GM18520 (cell line): ENCODE measurements at regions not wholly inside any gene's neighbourhood (a gene's known extent, or its start where the extent isn't known, plus 50 kb on each side); places are given as distances from the start of the nearest gene placed in this dataset.

Source experiments
- ATAC-seq: cut with Tn5 transposase; IDR thresholded peaks from one replicate; pipeline ENCODE4 v1.9.1; 2021; ENCODE audit not compliant: unreplicated experiment

DNA sequence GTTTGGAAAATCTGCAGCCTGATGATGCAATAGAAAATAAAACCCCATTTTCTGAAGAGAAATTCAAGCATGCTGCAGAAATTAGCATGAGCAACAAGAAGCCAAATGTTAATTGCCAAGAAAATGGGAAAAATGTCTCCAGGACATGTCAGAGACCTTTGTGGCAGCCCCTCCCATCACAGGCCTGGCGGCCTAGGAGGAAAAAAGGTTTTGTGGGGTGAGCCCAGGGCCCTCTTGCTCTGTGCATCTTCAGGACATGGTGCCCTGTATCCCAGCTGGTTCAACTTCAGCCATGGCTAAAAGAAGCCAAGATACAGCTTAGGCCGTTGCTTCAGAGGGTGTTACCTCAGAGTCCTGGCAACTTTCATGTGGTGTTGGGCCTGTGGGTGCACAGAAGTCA is 775.5 kb upstream of the SEL1L start:
- no peak for ATAC-seq

DNA sequence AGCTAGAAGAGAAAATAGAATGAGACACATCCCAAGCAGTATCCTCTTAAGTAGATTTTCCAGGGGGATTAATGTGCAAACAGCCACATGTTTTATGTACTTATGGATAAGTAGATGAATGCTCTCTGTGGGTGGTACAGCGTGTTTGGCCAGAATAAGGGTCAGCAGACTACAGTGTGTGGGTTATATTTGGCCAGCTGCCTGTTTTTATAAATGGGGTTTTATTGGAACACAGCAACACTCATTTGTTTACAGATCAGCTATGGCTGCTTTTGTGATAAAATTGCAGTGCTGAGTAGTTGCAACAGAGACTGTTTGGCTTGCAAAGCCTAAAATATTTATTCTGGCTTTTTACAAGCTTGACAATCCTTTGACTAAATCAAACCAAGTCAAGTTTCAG is 780.2 kb upstream of the SEL1L start:
- no peak for ATAC-seq

DNA sequence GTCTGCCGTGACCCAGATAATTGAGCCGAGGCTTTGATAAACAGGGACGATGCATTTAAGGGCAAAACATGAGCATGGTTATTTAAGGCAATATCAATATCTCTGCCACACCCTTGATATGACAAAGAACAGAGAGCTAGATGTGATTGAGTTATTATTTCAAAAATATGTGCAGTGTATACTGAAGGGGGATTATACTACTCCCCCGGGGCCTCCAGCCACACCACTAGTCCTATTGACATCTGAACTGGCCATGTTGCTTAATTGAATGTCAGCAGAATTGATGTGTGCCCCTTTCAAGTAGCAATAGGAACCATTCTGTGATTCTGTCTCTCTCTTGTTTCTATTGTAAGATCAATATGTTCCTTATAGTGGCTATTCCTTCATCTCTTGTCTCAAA is 794.8 kb upstream of the SEL1L start:
- ATAC-seq = no peak

DNA sequence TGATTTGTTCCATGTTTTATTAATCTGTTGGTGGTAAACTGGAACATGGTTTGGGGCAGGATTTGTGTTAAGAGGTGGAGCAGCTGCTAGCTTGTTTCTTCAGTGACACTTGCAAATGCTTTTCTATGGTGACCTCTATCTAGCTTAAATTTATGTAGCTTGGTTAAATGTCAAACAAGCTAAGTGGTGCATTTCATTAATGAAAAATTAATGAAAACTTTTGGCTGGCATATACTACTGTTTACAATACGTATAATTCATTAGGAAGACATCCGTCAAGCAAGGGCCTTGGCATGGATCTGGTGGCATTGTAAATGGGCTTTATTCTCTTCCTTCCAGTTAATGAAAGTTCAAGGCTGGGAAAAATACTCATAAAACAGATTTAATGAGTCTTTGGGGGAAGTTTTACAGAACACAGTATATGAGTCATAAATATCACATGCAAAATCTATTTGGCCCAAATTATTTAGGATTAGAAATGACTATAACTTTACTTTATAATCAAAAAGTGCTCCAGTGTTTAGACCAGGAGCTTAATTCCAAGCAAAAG is 807.7 kb upstream of the SEL1L start:
- no peak for ATAC-seq

DNA sequence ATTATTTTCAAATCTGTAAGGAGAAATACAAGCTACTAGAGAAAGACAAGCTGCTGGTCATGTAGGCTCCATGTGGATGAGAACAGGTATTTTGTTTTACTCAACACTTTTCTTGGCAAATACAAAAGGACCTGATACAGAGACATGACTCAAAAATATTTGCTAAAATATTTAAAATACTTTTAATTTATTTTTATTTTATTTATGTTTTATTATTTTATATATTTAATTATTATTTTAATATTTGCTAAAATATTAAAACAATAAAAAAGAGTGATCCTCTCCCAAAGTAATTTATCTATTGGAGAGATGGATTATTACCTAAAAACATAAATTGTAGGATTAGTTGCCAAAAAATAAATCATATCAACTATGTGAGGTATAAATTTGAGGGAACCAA is 808.9 kb upstream of the SEL1L start:
- ATAC-seq = no peak

DNA sequence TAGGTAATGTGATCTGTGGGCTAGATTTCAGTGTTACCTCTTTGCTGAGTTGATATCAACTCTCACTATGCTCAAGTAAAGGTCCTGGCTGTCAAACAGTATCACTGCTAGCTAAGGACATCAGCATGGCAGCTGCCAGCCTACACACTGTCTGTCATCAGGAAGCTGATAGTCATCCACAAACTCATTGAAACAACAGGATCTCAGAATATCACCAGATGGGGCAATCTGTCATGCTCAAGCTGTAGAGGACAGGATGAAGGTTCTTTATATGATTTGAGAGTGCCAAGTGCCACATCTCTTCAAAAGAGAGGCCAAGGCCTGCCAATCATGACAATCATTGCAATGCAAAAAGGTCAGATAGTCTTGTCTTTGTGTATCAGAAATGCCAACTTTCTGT is 811.5 kb upstream of the SEL1L start:
- ATAC-seq = no peak

DNA sequence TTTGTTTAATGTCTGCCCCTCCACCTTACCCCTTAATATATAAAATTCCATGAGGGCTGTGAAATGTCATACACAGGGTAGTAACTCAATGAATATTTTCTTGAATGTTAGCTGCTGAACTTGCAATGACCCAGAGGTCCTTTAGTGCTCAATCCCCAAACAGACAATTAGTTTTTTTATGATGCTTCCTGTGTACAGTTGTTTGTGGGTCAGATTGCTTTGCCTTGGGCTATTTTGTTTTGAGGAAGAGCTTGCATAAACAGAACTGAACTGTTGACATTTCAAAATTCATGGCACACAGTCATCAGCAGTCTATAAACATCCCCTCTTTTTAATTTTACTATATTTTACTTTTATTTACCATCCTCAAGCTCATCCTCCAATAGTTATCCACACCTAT is 820.5 kb upstream of the SEL1L start:
- no peak for ATAC-seq

DNA sequence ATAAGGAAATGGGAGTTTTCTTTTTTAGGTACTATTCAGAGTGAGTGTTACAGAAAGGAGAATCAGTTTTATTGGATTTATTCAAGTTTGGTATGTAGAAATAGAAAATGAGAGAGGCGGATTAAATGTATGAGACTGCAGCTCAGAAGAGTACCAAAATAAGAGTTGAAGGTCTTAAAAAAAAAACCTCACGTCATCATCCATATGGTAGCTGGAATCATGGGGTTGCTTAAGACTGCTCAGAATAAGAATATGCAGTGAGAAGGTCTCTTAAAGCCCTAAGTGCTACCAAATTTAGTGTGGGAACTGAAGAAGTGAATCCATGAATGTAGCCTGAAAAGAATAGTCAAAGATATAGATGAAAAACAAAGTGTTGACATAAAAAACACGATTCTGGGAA is 825.5 kb upstream of the SEL1L start:
- no peak for ATAC-seq

DNA sequence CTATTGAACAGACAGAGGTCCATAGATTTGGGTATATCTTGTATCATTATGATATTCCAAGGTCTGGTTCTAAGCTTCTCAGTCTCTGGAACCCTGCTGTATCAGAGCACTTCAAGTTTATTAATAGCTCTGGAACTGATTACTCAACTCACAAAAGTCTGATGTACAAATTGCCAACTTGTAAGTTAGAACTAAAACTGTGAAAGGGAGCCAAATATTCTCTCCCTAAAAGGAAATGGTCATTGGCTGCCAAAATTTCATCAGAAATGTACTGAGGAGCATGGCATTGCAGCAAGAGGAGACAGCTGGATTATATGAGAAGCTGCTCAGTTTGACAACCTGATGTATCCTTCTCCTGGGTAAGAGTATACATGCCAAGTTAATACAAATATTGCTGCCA is 828.8 kb upstream of the SEL1L start:
- ATAC-seq = no peak

DNA sequence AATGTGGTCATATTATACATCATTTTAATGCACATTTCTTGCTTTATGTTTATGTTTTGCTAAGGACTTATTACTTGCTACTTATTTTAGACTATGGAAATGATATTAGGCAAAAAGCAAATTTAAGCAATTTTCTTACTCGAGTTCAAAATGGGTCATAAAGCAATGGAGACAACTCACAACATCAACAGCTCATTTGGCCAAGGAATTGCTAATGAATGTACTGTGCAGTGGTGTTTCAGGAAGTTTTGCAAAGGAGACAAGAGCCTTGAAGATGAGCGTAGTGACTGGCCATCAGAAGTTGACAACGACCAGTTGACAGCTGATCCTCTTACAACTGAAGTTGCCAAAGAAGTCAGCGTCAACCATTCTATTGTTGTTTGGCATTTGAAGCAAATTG is 831.8 kb upstream of the SEL1L start:
- no peak for ATAC-seq

DNA sequence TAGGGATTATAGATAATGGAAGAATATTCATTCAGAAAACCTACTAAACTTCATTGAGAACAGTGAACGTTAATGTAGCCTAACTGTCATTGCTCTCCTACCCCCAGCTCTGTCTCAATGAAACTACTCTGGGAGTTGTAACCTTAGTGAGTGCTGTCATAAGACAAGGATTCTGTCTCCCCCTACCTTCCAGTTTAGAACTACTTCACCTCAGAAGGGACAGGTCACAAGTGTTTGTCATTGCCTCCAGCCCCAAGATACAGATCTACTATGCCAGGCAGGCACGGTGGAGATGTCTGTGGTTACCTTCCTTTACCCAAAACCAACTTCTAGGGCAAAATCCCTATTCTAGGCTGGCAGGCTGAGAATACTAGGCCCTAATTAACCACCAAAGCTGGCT is 833.1 kb upstream of the SEL1L start:
- no peak for ATAC-seq

DNA sequence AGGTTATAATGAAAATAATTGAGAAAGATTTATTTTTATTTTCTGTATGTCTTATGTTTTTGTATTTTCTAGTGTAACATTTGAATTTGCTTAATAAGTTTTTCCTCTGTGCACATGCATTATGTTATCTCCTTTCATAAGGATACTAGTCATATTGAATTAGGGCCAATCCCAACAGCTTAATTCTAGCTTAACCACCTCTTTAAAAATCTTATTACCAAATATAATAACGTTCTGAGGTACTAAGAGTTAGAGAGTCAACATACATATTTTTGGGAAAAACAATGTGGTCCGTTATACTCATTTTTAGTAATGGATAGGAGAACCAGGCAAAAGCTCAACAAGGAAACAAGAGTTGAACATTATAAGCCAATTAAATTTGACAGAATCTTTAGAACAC is 845.6 kb upstream of the SEL1L start:
- ATAC-seq = no peak

DNA sequence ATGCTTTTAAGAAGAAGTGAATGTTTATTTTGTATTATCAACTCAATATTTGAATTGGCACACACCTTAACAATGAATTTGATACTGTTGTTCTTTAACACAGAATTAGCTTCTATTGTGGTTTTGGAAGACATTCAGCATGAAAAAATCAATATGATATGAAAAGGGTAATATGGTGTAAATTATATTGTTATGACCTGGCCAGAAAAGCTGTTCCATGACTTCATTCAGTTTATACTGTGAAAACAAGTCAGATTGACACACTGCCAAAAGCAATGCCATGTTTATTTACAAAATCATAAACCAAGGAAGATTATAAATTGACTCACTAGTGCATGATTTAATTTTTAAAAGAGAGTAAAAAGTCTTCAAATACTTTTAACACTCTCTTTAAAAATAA is 851.4 kb upstream of the SEL1L start:
- no peak for ATAC-seq

DNA sequence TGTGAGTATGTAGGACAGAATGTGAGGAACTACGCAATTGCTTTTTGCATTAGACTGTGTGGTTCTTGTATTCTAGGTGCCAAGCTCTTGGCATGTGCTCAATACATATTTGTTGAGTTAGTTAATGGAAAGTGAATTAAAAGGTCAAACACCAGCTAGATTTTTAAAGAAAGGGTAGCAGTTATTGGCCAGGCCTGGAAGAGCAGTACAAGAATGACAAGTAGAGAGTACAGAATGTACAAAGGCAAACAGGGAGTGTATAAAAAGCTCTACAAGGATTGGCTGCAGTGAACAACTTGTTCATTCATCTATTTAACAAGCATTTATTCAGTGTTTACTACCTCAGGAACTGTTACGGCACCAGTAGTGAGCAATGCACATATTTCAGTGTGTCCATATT is 854.0 kb upstream of the SEL1L start:
- no peak for ATAC-seq

DNA sequence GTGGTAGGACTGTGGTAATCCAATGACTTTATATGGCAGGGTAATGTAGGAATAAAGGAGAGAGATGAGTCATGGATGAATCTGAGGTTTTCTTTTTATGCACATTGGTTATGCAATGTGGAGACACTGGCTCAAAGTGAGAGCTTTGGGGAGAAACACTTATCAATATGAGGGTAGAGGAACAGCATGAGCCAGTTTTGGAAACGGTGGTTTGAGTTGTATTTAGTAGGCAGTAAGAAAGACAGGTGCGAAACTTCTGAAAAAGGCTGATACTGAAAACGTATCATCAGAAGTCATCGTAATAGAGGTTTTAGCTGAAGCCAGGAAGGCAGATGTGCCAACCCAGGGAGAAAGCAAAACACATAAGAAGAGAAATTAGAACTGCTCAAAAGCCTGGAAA is 854.8 kb upstream of the SEL1L start:
- no peak for ATAC-seq

DNA sequence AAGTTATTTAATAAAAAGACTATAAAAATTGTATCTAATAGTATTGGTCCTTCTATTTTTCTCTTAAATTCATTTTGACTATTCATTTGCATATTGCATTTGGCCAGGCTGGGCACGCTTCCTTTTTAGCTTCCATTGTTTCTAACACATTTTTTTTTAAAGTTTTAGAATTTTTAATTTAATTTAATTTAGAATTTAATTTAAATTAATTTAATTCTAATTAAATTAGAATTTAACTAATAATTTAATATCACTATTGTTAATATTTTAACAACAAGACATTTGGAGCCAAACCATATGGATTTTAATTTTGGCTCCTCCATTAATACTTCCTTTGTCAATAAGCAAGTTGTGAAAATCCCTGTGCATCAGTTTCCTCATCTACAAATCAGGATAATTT is 856.9 kb upstream of the SEL1L start:
- no peak for ATAC-seq

DNA sequence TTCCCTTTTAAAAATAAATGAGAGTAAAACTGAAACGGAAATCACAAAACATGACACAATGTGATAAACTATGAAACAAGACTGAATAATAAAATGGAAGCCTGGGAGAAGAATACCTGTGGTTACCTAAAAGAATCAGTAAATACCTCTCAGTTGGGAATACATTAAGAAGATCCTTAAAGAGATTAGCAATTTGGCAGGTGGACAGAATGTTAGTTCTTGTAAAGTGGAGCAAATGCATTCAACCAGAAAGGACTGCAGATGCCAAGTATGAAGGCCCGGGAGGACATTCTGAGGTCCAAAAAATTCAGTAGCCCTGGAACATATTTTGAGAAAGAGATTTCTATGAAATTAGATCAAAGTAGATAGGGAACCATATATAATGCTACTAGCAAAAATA is 861.3 kb upstream of the SEL1L start:
- no peak for ATAC-seq

DNA sequence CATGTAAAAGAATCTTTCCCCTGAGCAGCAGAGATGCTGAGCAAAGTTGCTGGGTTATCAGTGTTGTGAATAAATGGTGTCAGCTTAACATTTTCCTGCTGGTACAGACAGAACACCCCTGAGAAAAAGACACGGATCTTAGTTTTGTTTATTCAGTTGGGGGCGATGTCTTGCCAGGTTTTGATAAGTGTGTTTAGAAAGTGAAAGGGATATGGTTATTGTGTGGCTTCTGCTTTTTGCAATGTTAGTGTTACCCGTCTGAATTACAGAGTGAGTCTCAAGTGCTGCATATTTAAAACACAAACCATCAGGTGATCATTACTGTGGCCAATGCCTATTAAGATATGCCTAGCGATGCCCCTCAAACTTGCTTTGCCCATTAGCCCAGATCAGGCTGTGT is 864.6 kb upstream of the SEL1L start:
- ATAC-seq = no peak

DNA sequence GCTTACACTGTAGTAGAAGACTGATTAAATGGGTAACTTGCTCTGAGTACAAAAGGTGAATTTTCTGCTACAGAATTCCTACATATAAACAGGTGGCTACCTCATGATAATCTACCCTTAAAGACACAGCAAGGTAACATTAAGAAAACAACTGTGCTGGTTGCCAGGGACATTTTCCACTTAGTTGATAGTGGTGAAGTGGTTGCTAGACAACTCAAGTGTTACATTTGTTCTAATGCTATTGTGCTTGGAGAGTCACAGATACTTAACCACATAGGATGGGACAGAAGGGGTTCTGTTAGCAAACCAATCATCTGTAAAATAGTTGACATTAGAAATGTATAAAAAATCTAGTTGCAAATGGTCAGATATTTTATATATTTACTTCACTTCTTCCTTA is 870.3 kb upstream of the SEL1L start:
- ATAC-seq = no peak

DNA sequence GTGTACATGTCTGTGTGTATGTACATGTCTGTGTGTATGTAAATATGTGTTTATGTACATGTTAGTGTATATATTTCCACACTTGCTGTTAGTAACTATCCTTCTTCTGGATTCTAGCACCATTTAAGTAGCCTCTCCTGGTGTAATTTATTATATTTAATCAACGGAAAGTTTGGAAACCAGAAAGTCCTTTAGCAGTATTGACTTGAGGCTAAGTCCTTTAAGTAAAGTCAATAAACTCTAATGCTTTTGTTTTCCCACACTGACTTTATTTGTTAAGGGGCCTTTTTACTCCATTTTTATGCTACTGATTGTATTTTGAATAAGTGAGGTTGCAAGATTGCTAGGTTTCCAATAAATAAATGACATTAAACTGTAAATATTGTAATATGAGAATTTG is 876.4 kb upstream of the SEL1L start:
- ATAC-seq = no peak

DNA sequence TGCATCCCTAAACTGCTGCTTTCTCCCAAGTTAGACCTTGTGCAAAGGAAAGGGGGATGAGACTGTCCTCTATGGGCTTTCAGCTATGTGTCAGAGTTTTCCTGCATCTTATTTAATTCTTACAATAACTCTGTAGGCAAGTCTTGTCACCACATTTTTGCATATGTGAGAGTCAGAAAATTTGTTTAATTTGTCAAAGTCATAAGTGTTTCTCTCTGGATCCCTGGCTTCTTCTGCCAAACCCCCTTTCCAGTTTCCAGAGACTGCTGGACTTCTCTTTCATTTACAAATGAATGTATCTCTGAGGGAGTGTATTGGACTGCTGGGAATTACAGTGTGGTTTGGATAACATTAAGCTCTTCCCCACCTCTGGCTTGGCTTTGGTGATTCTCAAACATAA is 877.6 kb upstream of the SEL1L start:
- no peak for ATAC-seq

DNA sequence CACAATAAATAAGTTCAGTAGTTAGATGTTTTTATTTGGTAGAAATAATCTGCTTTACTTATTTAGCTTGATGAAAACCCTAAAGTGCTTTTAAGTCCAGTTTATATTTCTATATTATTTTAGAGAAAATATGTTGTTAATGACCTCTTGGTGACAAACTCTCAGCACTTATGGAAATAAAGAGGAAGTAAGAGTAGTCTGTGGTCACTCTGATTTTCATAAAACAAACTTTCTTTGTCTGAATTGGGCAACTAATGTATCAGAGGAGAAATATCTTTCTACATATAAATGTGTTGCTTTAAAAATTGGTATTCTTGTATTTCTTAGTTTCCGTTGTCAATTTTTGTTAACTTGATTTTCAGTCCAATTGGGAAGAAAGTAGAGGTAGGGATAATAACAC is 878.9 kb upstream of the SEL1L start:
- no peak for ATAC-seq

DNA sequence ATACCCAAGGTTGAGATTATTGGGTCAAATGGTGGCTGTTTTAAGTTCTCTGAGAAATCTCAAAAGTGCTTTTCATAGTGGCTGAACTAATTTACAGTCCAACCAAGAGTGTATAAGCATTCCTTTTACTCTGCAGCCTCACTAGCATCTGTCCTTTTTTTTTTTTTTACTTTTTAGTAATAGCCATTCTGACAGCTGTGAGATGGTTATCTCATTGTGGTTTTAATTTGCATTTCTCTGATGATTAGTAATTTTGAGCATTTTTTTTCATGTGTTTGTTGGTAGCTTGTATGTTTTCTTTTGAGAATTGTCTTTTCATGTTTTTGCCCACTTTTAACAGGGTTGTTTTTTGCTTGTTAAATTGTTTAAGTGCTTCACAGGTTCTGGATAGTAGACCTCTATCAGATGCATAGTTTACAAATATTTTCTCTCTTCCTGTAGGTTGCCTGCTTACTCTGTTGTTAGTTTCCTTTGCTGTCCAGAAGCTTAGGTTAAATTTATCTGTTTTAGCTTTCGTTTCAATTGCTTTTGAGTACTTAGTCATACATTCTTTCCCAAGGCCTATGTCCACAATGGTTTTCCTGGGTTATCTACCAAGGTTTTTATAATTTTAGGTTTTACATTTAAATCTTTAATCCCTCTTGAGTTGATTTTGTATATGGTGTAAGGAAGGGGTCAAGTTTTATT is 881.3 kb upstream of the SEL1L start:
- peak; percentile 51 for ATAC-seq
